B cell (primary cell): ENCODE measurements at regions not wholly inside any gene's neighbourhood (a gene's known extent, or its start where the extent isn't known, plus 50 kb on each side); places are given as distances from the start of the nearest gene placed in this dataset.

Experiments used
- EZH2 ChIP-seq: IDR thresholded peaks from 2 replicates; pipeline ENCODE4 v1.6.1; 2012; ENCODE audit warnings: borderline replicate concordance, low read depth, mild to moderate bottlenecking, moderate library complexity, low read length; ENCODE audit not compliant: insufficient read depth, poor library complexity, severe bottlenecking
- TF ChIP-seq, protein P1 (sequence below): fragments of 200-600 bp; IDR thresholded peaks from one replicate; pipeline ENCODE4 v1.8.0; 2022; ENCODE audit warnings: antibody characterized with exemption, mild to moderate bottlenecking

DNA sequence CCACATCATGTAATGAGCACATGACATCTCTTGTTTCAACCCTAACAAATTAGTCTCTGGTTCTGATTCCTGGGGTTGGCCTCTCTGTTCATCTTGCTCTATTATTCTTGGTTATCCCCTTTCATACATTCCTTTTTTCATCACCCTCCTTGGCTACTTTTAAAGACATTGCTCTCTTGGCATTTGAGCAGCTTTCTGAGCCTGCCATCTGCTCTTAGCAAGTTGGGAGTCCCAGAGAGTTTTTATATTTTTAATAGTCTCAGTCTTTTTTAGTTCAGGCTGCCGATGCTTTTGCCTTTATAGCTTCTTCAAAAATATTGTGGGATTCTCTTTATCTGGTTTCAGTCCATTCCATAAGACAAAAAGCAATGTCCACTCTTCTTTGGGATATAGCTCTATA lies 1270.9 kb downstream of the ADGRL3 start:
- TF ChIP-seq, protein P1, sequence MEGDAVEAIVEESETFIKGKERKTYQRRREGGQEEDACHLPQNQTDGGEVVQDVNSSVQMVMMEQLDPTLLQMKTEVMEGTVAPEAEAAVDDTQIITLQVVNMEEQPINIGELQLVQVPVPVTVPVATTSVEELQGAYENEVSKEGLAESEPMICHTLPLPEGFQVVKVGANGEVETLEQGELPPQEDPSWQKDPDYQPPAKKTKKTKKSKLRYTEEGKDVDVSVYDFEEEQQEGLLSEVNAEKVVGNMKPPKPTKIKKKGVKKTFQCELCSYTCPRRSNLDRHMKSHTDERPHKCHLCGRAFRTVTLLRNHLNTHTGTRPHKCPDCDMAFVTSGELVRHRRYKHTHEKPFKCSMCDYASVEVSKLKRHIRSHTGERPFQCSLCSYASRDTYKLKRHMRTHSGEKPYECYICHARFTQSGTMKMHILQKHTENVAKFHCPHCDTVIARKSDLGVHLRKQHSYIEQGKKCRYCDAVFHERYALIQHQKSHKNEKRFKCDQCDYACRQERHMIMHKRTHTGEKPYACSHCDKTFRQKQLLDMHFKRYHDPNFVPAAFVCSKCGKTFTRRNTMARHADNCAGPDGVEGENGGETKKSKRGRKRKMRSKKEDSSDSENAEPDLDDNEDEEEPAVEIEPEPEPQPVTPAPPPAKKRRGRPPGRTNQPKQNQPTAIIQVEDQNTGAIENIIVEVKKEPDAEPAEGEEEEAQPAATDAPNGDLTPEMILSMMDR, result no peak
- TF ChIP-seq EZH2, result no peak
